ENCODE measurements at regions not wholly inside any gene's neighbourhood (a gene's known extent, or its start where the extent isn't known, plus 50 kb on each side); places are given as distances from the start of the nearest gene placed in this dataset.

DNA sequence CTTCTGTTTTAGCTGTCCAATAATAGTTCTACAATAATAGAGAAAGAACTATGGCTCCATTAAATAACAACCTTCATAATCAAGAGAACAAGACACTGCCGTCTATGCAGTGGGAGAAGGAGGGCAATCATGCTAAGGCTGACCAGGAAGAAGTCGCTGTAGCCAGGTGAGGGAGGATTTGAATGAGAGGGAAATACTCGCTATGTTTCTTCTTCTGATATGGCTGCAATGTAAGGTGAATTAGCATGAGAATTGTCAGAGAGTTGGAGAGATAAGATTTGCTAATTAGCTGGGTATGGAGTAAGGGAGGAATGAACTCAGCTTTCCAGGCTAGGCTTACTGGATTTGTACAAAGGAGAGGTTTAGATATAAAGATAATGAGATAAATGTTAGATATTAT, 555.4 kb upstream of the ZNF385D start:
- H3K18ac ChIP-seq (ENCODE audit: insufficient read length, low read depth, low read length): no peak overlapping the region
- no peaks in the 10 kb centered on the region for H3K23me2 ChIP-seq (ENCODE audit: insufficient read length, low read depth, low read length, poor library complexity, severe bottlenecking)
- no peaks in the 10 kb centered on the region for H4K20me1 ChIP-seq (ENCODE audit: control insufficient read depth, insufficient read depth, insufficient read length)
- peaks cover 2% of the 10 kb centered on the region; the same call in 1 of the 2 replicates for H3K4me1 ChIP-seq (ENCODE audit: insufficient read depth, low read length)
- H3K9ac ChIP-seq (ENCODE audit: extremely low read depth, insufficient read length, low read length): no peak overlapping the region
- no peak overlapping the region for H2AFZ ChIP-seq (ENCODE audit: low read length)
- H3K79me2 ChIP-seq (ENCODE audit: insufficient read depth, low read length): no peaks in the 10 kb centered on the region
- no peak overlapping the region for H2AK5ac ChIP-seq (ENCODE audit: insufficient read length, low read length)
- H2BK15ac ChIP-seq (ENCODE audit: low read depth, low read length): no peak overlapping the region
- H3K27me3 Mint-ChIP-seq (ENCODE audit: low read depth): no peaks in the 10 kb centered on the region
- H3K9me3 ChIP-seq (ENCODE audit: control insufficient read depth, low read depth, low read length): no peaks in the 10 kb centered on the region
- H4K91ac ChIP-seq (ENCODE audit: insufficient read length, low read depth, low read length): no peak overlapping the region
- no peak overlapping the region for H2BK120ac ChIP-seq (ENCODE audit: low read depth, low read length, poor library complexity, severe bottlenecking)
- H2BK20ac ChIP-seq (ENCODE audit: low read depth, low read length, poor library complexity, severe bottlenecking): no peak overlapping the region
- no peak overlapping the region for H3K23ac ChIP-seq (ENCODE audit: insufficient read length, low read depth, low read length)
- no peak overlapping the region for H3K56ac ChIP-seq (ENCODE audit: insufficient read length, low read depth, low read length)
- no peak overlapping the region for H3K27ac ChIP-seq (ENCODE audit: insufficient read length, low read depth, low read length)
- H3K9me3 Mint-ChIP-seq: peaks cover 0 to 3% of the 10 kb centered on the region in 2 experiments; a peak in 1 of 5 replicates
- H3K4me1 Mint-ChIP-seq: peaks cover 14 to 19% of the 10 kb centered on the region in 2 experiments
- TF ChIP-seq, protein P1, sequence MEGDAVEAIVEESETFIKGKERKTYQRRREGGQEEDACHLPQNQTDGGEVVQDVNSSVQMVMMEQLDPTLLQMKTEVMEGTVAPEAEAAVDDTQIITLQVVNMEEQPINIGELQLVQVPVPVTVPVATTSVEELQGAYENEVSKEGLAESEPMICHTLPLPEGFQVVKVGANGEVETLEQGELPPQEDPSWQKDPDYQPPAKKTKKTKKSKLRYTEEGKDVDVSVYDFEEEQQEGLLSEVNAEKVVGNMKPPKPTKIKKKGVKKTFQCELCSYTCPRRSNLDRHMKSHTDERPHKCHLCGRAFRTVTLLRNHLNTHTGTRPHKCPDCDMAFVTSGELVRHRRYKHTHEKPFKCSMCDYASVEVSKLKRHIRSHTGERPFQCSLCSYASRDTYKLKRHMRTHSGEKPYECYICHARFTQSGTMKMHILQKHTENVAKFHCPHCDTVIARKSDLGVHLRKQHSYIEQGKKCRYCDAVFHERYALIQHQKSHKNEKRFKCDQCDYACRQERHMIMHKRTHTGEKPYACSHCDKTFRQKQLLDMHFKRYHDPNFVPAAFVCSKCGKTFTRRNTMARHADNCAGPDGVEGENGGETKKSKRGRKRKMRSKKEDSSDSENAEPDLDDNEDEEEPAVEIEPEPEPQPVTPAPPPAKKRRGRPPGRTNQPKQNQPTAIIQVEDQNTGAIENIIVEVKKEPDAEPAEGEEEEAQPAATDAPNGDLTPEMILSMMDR (conservative IDR thresholded peaks at IDR 0.05): no peak
- H3K14ac ChIP-seq (ENCODE audit: insufficient read depth, low read length): no peak overlapping the region
- H3K4me2 ChIP-seq (ENCODE audit: insufficient read depth, insufficient read length, low read length): no peak overlapping the region
- H3K27ac Mint-ChIP-seq: peak overlapping the region in 2 of 3 experiments; percentile 2 to 12; a peak in 2 of 7 replicates
- no peak overlapping the region for H4K5ac ChIP-seq (ENCODE audit: insufficient read length, low read depth, low read length)
- H3K79me1 ChIP-seq (ENCODE audit: insufficient read depth, low read depth, low read length, poor library complexity, severe bottlenecking): no peaks in the 10 kb centered on the region
- H3T11ph ChIP-seq (ENCODE audit: low read length): no peak overlapping the region
- no CpG with 5 or more reads among the region's 3 CpGs for WGBS (ENCODE audit: extremely low coverage, insufficient read length, low lambda C conversion rate)
- no peak overlapping the region for H2BK12ac ChIP-seq (ENCODE audit: insufficient read length, low read depth, low read length)
- H3K27me3 ChIP-seq (ENCODE audit: insufficient read depth, low read length): no peaks in the 10 kb centered on the region
- H3K36me3 Mint-ChIP-seq (ENCODE audit: insufficient read depth in 1 of 3, low read depth in 3 of 3): no peaks in the 10 kb centered on the region
- no peak overlapping the region for H2BK5ac ChIP-seq (ENCODE audit: insufficient read length, low read length)
- no peak for DNase-seq
- no peak overlapping the region for H4K8ac ChIP-seq (replicated peaks; ENCODE audit: insufficient read length, low read depth, low read length)
- no peak overlapping the region for H3K4ac ChIP-seq (ENCODE audit: low read depth, low read length)
- H3K4me3 Mint-ChIP-seq: no peak overlapping the region
